HG03378 (cell line): ENCODE measurements at regions not wholly inside any gene's neighbourhood (a gene's known extent, or its start where the extent isn't known, plus 50 kb on each side); places are given as distances from the start of the nearest gene placed in this dataset.
"Not testable (repeated sequence)": the region's sequence is repeated elsewhere in the genome, so short reads cannot be mapped to it uniquely, and the experiment has no call there.

Experiments
- ATAC-seq: cut with Tn5 transposase; IDR thresholded peaks from one replicate; pipeline ENCODE4 v1.9.1; 2021; ENCODE audit warnings: mild to moderate bottlenecking, moderate library complexity; ENCODE audit not compliant: unreplicated experiment

DNA sequence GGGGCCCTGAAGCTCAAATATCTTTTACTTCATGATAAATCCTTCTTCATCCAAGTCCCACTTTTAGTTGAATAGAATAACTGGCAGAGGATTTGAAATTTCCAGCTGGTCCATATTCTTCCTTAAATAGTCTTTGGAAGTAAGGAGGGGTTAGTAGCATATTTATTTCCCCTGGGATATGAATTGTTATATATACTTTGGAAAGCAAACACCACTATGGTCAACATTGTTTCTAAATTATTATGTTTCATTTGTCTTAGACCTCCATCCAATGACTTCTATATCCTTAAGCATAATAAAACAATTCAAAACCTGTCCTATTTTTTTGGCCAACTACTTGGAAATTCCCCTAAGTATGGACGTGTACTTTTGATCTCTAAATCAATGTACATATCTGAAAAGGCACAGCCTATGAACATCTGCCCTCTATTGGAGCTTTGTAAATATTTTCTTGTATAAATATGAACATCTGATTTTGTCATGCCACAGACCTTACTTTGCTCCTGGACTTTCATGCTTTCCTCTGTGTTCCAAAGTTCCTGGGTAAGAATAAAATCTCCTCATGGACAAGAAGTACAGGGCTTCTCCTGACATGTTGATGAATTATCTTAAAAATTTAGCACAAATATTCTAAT lies 1212.0 kb downstream of the GALC start:
- no peak for ATAC-seq

DNA sequence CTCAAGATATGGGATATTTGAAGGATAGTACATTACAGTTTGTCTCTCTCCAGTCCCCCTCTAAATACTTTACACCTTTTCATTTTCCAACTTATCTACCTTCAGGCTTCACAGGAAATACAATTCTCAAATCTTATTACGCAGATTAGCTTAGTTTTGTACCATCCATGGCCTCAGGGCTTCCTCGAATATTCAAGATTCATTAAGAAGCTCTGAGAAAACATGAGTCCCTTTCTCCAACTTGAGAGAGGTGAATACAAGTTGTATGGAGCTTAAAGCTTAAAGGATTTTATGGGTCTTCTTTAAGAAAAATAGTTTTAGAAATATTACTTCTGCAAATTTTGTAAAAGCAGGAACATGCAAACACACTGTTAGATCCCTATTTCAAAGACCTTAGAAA lies 1212.5 kb downstream of the GALC start:
- no peak for ATAC-seq

DNA sequence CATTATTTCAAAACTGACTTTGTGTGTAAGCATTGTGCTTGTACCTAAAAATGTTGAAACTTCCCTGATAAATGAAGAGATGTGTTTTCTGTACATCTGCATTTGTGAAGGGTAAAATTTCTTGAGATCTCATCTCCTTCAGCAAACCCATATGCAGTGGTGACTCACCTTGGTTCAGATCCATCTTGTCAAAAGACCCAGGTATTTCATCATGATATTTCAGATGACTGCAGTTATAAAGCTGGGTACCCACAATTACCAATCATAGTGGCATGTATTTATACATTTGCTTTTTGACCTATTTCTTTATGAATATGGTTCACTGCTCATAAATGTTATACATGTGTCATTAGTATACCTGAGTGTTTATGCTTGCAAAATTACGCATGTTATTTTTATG lies 1213.6 kb downstream of the GALC start:
- ATAC-seq: no peak

DNA sequence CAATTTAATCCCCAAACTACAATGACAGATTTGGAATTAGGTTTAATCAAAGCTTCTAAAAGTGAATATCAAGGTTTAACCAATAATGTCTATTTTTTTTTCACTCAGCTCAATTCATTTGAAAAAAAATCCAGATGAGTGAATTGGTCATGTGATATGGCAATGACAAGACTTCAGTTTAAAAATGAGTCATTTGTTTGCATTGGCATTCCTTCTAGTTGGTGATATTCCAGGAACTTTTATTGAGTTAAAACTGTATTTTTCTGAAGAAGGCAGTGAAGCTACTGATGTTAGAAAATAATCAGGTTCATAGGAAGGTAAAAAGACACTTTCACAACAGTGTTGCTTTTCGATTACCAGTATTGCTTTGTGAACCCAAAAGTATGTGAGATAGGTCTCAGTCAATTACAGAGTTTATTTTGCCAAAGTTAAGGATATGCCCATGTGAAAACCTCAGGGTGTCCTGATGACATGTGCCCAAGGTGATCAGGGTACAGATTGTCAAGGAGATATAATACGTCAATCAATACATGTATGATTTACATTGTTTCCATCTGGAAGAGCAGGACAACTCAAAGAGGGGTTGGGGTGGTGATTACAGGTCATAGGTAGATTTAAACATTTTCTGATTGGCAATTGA lies 1214.9 kb downstream of the GALC start:
- no peak for ATAC-seq

DNA sequence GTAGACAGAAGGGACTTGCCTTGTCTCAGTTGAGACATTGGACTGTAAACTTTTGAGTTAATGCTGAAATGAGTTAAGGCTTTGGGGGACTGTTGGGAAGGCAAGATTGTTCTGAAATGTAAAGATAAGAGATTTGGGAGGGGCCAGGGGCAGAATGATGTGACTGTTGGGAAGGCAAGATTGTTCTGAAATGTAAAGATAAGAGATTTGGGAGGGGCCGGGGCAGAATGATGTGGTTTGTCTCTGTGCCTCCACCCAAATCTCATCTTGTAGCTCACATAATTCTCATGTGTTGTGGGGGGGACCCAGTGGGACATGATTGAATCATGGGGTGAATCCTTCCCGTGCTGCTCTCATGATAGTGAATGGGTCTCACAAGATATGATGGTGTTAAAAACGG lies 1217.1 kb downstream of the GALC start:
- not testable (repeated sequence) for ATAC-seq

DNA sequence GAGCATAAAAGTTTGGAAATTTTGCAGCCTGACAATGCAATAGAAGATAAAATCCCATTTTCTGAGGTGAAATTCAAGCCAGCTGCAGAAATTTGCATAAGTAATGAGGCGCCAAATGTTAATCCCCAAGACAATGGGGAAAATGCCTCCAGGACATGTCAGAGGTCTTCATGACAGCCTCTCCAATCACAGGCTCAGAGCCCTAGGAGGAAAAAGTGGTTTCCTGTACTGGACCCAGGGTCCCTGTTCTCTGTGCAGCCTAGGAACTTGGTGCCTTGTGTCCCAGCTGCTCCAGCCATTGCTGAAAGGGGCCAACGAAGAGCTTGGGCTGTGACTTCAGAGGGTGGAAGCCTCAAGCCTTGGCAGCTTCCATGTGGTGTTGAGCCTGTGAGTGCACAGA lies 1218.1 kb downstream of the GALC start:
- no peak for ATAC-seq

DNA sequence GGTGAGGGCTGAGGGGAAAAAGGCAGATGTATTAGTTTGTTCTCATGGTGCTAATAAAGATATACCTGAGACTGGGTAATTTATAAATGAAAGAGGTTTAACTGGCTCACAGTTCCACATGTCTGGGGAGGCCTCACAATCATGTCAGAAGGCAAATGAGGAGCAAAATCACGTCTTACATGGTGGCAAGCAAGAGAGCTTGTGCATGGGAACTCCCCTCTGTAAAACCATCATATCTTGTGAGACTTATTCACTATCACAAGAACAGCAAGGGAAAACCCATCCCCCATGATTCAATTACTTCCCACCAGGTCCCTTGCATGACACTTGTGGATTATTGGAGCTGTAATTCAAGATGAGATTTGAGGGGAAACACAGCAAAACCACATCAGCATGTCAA lies 1220.9 kb downstream of the GALC start:
- no peak for ATAC-seq

DNA sequence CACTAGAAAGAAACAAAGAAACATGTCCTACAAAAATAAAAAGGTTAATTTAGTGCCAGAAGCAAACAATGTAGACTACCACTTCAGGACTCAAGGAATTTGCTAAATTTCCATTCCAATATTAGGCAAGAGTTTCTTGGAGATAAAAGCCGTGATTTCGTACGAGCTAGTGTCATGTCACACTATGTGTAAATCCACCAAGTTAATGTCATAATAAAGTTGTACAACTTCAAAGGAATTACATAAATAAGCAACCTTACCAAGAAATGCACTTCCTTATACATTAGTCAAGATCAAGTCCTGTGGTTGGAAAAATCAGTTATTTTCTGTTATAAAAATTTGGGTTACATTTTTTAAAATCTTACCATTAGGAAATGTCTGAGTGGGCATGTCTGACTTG lies 1222.8 kb downstream of the GALC start:
- ATAC-seq: no peak

DNA sequence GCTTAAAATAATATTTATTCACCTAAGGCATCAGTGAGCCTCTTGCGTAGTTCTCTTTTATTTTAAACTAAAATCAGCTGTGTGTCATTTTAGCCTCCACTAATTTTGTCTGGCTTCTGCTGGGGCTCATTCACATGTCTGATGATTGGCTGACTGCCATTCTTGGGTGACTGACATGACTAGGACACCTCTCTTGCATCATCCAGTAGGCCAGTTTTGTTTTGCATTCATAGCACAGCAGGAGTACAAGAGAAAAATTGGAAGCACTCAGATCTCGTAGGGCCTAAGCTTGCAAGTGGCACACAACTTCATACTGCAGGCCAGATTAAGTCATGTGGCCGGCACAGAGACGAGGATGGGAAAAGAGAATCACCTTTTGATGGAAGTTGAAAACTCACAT lies 1226.5 kb downstream of the GALC start:
- no peak for ATAC-seq

DNA sequence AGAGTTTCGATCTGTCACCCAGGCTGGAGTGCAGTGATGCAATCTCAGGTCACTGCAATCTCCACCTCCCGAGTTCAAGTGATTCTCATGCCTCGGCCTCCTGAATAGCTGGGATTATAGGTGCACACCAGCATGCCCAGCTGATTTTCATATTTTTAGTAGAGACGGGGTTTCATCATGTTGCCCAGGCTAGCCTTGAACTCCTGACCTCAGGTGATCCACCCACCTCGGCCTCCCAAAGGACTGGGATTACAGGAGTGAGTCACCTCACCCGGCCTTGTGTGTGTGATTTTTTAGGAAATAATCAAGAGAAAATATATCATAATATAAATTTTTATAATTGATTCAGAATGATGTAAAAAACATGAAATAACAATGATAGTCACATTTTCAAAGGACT lies 1231.4 kb downstream of the GALC start:
- ATAC-seq: no peak

DNA sequence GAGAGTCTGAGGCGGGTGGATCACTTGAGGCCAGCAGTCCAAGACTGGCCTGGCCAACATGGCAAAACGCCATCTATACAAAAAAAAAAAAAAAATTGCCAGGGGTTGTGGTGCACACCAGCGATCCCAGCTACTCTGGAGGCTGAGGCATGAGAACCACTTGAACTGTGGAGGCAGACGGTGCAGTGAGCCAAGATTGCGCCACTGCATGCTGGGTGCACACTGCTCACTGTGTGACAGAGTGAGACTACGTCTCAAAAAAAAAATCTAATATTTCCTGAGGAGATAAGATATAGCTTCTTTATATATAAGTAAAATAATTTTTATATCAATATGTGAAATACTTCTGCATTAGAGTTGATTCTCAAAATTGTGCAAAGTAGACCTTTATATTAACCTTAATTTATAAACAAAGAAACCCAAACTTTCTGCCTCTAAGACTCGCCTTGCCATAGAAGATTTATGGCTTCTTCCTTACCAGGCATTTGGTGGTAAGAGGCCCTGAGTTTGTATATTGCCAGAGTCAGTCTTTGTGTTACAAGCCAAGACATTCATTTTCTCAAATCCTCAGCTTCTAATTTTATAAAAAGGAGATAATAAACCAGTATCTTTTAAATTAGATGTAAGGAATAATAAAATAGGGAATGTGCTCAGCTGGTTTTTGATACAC lies 1226.7 kb downstream of the FLRT2 start:
- no peak for ATAC-seq

DNA sequence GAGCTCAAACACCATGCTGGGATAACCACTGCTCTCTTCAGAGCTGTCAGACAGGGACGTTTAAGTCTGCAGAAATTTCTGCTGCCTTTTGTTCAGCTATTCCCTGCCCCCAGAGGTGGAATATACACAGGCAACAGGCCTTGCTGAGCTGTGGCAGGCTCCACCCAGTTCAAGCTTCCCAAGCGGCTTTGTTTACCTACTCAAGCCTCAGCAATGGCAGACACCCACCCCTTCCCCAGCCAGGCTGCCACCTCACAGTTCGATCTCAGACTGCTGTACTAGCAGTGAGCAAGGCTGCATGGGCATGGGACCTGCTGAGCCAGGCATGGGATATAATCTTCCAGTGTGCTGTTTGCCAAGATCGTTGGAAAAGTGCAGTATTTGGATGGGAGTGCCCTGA lies 1220.5 kb downstream of the FLRT2 start:
- ATAC-seq: not testable (repeated sequence)

DNA sequence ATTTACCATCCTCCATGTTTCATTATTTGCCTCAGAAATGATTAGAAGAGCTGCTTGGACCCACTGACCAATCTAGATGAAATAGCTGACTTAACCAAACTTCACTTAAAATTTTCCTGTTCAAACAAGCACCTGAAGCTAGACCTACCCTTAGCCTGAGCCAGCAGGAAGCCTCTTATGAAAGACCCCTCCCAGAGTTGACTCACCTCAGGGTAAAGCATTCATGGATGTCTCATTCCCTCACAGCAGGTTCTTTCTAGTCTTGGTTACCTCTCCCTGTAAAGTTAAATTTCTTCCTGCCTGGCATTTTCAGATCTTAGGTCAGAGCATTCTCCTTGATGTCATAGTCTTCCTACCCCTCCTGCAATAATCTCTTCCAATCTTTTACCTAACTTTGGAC lies 1209.8 kb downstream of the FLRT2 start:
- ATAC-seq: no peak

DNA sequence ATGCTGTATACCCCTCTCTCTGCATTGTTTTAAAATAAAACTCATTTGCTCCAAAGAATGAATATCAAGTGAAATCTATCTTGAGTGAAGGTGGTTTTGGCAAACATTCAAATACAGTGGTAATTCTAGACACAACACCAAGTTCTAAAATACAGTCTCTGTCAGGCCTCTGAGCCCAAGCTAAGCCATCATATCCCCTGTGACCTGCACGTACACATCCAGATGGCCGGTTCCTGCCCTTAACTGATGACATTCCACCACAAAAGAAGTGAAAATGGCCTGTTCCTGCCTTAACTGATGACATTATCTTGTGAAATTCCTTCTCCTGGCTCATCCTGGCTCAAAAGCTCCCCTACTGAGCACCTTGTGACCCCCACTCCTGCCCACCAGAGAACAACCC lies 1201.5 kb downstream of the FLRT2 start:
- not testable (repeated sequence) for ATAC-seq

DNA sequence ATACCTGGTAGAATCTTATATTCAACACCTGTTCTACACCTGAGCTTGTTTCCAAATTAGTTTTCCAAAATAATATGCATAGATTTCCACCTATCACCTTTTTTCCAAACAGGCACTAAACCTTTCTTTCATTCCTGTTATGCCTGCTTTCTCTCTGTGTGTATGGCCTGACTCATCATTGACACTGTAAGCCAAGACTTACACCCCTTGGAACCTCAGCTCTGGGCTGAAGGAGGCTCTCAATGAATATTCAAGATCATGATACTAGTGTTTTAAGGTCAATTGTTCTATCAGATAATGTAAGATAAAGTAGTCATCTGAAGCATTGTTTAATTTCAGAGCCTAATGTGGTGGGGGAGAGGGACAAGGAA lies 1193.3 kb downstream of the FLRT2 start:
- ATAC-seq: no peak

DNA sequence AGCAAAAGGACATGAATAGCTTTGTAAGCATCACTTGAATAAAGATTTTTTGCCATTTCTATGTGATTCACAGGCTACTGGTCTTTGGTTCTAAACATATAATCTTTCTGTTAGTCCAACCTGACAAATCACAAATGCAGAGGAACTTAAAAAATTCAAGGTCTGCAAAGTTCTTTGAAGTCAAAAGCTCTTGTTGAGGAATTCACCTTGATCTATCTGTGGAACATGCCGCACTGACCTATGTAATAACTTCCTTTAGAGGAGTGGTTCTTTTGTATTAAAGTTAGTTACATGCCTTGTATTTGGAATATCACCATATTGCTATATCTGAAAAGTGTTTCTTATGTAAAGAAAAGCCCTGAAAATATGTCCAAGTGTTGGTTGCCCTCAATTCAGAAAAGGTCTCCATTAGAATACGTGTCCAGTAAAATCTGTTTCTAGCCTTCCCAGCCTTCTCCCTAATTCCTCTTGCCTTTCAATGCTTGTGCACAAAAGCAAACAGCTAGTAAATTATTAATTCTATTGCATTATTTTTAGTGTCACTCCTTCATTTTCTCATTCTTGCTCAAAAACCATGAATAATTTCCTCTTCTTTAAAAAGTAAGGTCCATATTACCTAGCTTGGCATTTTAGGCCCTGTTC lies 1192.8 kb downstream of the FLRT2 start:
- no peak for ATAC-seq

DNA sequence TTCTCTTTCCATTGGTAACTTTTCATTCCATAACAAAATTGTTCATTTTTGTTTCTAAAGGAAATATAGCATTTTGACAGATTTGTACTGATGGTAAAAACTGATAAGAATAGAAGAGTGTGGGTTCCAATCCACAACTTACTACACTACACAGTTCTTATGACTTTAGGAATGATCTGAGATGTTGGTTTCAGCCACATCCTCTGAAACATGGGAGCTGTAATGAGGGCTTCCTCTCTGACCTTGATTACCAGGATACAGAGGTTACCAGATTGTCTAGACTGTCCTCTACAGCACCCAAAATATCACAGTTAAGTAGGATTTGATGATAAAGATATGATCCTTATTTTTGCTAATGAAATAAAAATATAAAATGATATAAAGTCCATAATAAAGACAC lies 1184.6 kb downstream of the FLRT2 start:
- ATAC-seq: no peak

DNA sequence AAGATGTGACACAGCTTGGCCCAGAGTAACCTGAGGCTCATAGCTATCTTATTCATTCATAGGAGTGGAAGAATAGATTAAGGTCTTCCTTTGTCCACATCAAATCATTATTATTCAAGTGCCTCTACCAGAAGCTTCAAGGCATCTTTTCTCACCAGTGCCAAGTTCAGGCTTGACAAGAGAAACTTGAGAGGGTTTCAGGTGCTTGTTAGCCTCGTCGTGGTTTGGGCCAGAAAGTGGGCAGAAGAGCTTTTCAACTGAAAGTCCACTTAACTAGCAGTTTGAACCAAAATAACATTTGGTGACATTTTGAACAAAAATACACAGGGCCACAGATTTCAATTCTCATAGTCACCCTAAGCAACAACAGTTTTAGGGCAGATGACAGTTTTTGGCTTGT lies 1184.2 kb downstream of the FLRT2 start:
- ATAC-seq: no peak

DNA sequence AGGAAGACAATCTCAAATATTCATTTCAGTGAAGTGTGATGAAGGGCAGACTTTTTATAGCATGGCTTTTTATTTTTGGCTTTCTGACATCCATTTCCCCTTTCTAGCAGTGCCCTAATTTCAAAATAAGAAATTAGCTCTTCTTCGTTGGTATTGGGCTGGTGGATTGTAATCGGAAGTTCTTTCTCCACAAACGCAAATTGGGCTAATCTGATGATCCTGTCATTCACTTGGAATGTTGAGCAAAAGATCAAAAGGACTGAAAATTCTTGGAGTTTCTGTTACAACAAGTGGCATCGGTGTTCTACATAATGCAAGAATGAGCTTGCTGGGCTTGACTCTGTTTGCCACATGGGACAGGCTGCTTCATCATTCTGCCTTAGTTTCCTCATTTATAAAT lies 1182.8 kb downstream of the FLRT2 start:
- no peak for ATAC-seq

DNA sequence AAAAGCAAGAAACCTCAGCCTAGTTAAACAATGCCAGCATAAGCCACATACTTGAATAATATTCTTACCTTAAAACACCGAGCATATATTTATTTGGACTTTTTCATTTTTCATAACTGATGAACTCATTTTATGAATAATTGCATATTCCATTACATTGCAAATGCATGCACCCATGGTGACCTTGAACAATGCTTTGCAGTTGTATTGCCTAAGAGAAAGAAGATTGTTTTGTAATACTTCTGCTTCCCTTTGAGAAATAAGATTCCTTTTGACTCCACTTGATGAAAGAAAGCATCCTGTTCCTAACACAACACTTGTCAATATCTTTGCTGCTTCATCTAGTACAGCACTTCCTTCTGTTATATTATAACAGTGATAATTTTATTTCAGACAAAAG lies 1182.2 kb downstream of the FLRT2 start:
- ATAC-seq: no peak

DNA sequence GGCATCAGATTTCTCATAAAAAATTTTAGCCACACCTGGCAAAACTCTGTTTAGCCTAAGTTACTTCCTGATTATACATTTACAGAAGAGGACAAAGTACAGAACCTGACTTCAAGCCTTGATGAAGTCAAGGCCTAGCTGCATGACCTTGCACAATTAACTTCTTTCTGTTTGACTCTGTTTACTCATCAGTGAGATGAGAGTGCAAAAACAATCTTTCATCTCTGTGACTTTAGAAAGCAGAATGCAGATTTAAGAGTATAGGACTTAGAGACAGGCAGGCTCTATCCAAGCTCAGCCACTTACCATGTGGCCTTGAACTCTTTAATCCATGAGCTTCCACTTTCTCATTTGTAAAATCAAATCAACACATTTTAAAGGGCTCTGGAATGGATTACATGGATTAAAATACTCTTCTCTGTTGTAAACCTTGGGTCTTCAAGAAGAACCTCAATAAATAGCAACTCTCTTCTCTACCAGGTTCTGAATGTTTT lies 1178.9 kb downstream of the FLRT2 start:
- ATAC-seq: no peak

DNA sequence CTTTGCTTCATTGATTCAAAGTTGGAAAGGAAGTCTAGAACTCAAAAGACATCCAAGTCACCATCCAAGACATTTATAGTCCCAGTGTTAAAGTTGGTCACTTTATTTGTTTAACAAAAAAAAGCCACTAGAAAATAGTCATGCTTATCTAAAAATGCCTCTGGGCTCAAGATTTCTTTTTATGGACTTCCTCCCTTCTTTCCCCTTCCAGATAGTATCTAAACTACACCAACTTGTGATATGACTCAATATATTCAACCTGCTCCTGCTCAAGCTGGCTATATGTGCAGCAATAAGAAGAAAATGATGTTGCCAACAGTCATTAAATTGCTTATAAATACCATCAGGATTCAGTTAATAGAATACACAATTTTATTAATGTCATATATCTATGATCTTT lies 1177.1 kb downstream of the FLRT2 start:
- no peak for ATAC-seq
